Keratinocyte (primary cell): ENCODE measurements at regions not wholly inside any gene's neighbourhood (a gene's known extent, or its start where the extent isn't known, plus 50 kb on each side); places are given as distances from the start of the nearest gene placed in this dataset.
A peak's percentile ranks its signal among the peaks of the same experiment; 100 is the strongest.

Experiments used
- DNase-seq: peaks from one replicate; pipeline ENCODE4 v3.0.0-alpha.2; 2011; ENCODE audit warnings: low read depth, missing footprints, low spot score
- FAIRE-seq: peaks from 2 replicates; lab custom pipeline; 2011; peaks lifted over from hg19 to GRCh38; lab: Jason Lieb, UNC
- H2AFZ ChIP-seq: 2 replicates; pipeline ENCODE4 v1.6.0; 2012; ENCODE audit warnings: low read length, control low read depth, inconsistent platforms; ENCODE audit not compliant: control insufficient read depth
- H3K27ac ChIP-seq: 2 replicates; pipeline ENCODE4 v1.5.1; 2011; ENCODE audit warnings: low read length; ENCODE audit not compliant: control insufficient read depth, insufficient read depth
- H3K27me3 ChIP-seq: 3 replicates; pipeline ENCODE4 v1.6.0; 2011; ENCODE audit warnings: low read length; ENCODE audit not compliant: control insufficient read depth, insufficient read depth; ENCODE audit errors: extremely low read depth
- H3K36me3 ChIP-seq, 2 experiments: 2 replicates in 1 of 2; 3 replicates in 1 of 2; pipeline ENCODE4 v1.5.1; 2011; ENCODE audit warnings: low read length in 2 of 2, mild to moderate bottlenecking in 1 of 2; ENCODE audit not compliant: control insufficient read depth in 2 of 2, insufficient read depth in 2 of 2; ENCODE audit errors: extremely low read depth in 1 of 2
- H3K4me1 ChIP-seq: 3 replicates; pipeline ENCODE4 v1.5.1; 2011; ENCODE audit warnings: low read length; ENCODE audit not compliant: control insufficient read depth, insufficient read depth; ENCODE audit errors: extremely low read depth
- H3K4me2 ChIP-seq: 3 replicates; pipeline ENCODE4 v1.6.0; 2011; ENCODE audit warnings: low read depth, low read length; ENCODE audit not compliant: control insufficient read depth, insufficient read depth; ENCODE audit errors: extremely low read depth
- H3K4me3 ChIP-seq, 3 experiments: fragments of 200-600 bp in 1 of 3; sonication (generic) in 1 of 3; 2 replicates in 2 of 3; 3 replicates in 1 of 3; pipeline ENCODE4 v1.5.1; 2011 to 2016; ENCODE audit warnings: low read length in 3 of 3, mild to moderate bottlenecking in 3 of 3, control low read depth in 2 of 3, inconsistent platforms in 1 of 3, low read depth in 1 of 3, mixed read lengths in 1 of 3, mixed run types in 1 of 3, moderate library complexity in 1 of 3; ENCODE audit not compliant: control insufficient read depth in 2 of 3, insufficient read depth in 2 of 3; ENCODE audit errors: extremely low read depth in 1 of 3
- H3K79me2 ChIP-seq: 2 replicates; pipeline ENCODE4 v1.6.0; 2012; ENCODE audit warnings: low read length; ENCODE audit not compliant: control insufficient read depth, insufficient read depth
- H3K9ac ChIP-seq: 3 replicates; pipeline ENCODE4 v1.6.0; 2011; ENCODE audit warnings: low read length; ENCODE audit not compliant: control insufficient read depth, insufficient read depth; ENCODE audit errors: extremely low read depth
- H3K9me1 ChIP-seq: 3 replicates; pipeline ENCODE4 v1.6.0; 2011; ENCODE audit warnings: low read length; ENCODE audit not compliant: control insufficient read depth, insufficient read depth; ENCODE audit errors: extremely low read depth
- H3K9me3 ChIP-seq: 2 replicates; pipeline ENCODE4 v1.5.1; 2012; ENCODE audit warnings: low read depth, low read length; ENCODE audit not compliant: control insufficient read depth
- H4K20me1 ChIP-seq: 3 replicates; pipeline ENCODE4 v1.6.0; 2011; ENCODE audit warnings: low read length; ENCODE audit not compliant: control insufficient read depth, insufficient read depth; ENCODE audit errors: extremely low read depth
- EZH2 ChIP-seq: IDR thresholded peaks from one replicate; pipeline ENCODE4 v1.6.1; 2012; ENCODE audit warnings: inconsistent platforms, mild to moderate bottlenecking, low read length, moderate library complexity
- dilution Hi-C: fragments of 300-500 bp; cut with MboI; formaldehyde crosslinking; loops from one replicate; pipeline ENCODE4 v1.7.0; 2020; ENCODE audit warnings: low sequenced_read_pairs; ENCODE audit not compliant: extremely low pct_ligation_motif_present
- TF ChIP-seq, protein P1 (sequence below), 3 experiments: IDR thresholded peaks in 1 of 3; conservative IDR thresholded peaks in 1 of 3; optimal IDR thresholded peaks in 1 of 3; 2 replicates in 2 of 3; 3 replicates in 1 of 3; pipeline versions ENCODE3 to v1.5.1; 2011; ENCODE audit warnings: low read length in 3 of 3, mild to moderate bottlenecking in 3 of 3, moderate library complexity in 2 of 3, control low read depth in 1 of 3, inconsistent platforms in 1 of 3; ENCODE audit not compliant: insufficient read depth in 2 of 3; ENCODE audit errors: extremely low read depth in 1 of 3

DNA sequence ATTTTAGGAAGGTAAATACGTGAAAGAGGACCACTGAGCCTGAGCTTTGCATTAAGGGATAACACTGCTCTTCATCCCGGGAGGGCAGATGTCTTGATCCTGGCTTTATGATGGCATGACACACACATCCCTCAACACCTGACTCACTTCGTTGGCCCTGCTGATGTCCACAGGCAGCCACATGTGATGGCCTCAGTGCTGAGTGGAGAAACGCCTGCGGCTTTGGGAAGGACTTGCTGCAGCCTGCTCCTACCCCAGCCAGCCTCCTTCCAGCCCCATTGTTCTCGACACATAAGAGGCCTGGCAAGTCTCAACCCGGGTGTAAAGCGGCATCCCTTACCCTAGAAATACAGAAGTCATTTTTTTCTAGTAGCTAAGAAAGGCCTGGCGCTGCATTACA, 169.0 kb downstream of the SYK start:
- peak overlapping the region; percentile 82 for H3K27ac ChIP-seq
- H3K79me2 ChIP-seq: no peaks in the 10 kb centered on the region
- dilution Hi-C loops: no loop called here
- no peaks in the 10 kb centered on the region for H3K27me3 ChIP-seq
- H3K9me3 ChIP-seq: no peaks in the 10 kb centered on the region
- peak overlapping the region; percentile 68 for H3K4me2 ChIP-seq
- H3K9ac ChIP-seq: peak overlapping the region; percentile 51
- no peaks in the 10 kb centered on the region for H3K36me3 ChIP-seq
- H3K9me1 ChIP-seq: no peaks in the 10 kb centered on the region
- TF ChIP-seq EZH2: no peak
- TF ChIP-seq, protein P1, sequence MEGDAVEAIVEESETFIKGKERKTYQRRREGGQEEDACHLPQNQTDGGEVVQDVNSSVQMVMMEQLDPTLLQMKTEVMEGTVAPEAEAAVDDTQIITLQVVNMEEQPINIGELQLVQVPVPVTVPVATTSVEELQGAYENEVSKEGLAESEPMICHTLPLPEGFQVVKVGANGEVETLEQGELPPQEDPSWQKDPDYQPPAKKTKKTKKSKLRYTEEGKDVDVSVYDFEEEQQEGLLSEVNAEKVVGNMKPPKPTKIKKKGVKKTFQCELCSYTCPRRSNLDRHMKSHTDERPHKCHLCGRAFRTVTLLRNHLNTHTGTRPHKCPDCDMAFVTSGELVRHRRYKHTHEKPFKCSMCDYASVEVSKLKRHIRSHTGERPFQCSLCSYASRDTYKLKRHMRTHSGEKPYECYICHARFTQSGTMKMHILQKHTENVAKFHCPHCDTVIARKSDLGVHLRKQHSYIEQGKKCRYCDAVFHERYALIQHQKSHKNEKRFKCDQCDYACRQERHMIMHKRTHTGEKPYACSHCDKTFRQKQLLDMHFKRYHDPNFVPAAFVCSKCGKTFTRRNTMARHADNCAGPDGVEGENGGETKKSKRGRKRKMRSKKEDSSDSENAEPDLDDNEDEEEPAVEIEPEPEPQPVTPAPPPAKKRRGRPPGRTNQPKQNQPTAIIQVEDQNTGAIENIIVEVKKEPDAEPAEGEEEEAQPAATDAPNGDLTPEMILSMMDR (optimal IDR thresholded peaks at IDR 0.05 in 1 of 3, IDR thresholded peaks at IDR 0.05 in 1 of 3, conservative IDR thresholded peaks at IDR 0.05 in 1 of 3; ENCODE audit: extremely low read depth in 1 of 3, insufficient read depth in 2 of 3, low read length in 3 of 3): no peak
- no peak overlapping the region for H2AFZ ChIP-seq
- H3K4me3 ChIP-seq: peak overlapping the region in 1 of 3 experiments; percentile 25
- FAIRE-seq (peak; percentile 100), DNase-seq (peak; percentile 99)
- H4K20me1 ChIP-seq: no peaks in the 10 kb centered on the region
- H3K4me1 ChIP-seq: peaks cover 65% of the 10 kb centered on the region

- Histone ChIP-seq H4K20me1 (no peaks in the 10 kb centered on the region), H3K4me3 (no peak overlapping the region), H3K4me2 (no peak overlapping the region), H3K27ac (no peak overlapping the region), H3K9me3 (no peaks in the 10 kb centered on the region), H3K79me2 (no peaks in the 10 kb centered on the region), H2AFZ (no peak overlapping the region), H3K9ac (no peak overlapping the region), H3K9me1 (no peaks in the 10 kb centered on the region), H3K27me3 (no peaks in the 10 kb centered on the region), H3K4me1 (peaks cover 50% of the 10 kb centered on the region), H3K36me3 (no peaks in the 10 kb centered on the region)
- dilution Hi-C loops: no loop called here
- DNase-seq (no peak), FAIRE-seq (no peak)
- TF ChIP-seq EZH2: no peak
- TF ChIP-seq, protein P1 (optimal IDR thresholded peaks at IDR 0.05 in 1 of 3, IDR thresholded peaks at IDR 0.05 in 1 of 3, conservative IDR thresholded peaks at IDR 0.05 in 1 of 3; ENCODE audit: extremely low read depth in 1 of 3, insufficient read depth in 2 of 3, low read length in 3 of 3): no peak
Observed at GRCh38 chr9:90972057-90972456, 170.4 kb downstream of the SYK start.
